ENCODE measurements at regions not wholly inside any gene's neighbourhood (a gene's known extent, or its start where the extent isn't known, plus 50 kb on each side); places are given as distances from the start of the nearest gene placed in this dataset.

DNA sequence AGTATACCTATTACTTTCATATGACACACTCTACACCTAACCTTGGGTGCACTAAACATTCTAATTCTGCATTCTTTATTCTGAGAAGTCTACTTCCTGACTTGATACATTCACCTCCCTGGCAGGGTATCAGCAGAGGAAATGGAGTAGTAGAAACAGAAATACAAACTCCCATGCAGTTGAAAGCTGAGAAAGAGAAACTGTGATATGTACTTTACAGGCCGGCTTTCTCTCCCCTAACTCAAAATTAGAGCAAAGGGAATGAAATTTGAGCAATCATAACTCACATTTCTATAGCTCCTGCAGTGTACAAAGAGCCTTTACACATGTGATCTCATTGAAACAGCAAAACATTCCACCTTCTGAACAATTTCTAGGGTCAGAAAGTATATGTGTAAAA lies 135.5 kb upstream of the COL8A1 start:
- H3K4me1 ChIP-seq (ENCODE audit: low read depth, poor library complexity, severe bottlenecking) = peaks cover 43% of the 10 kb centered on the region
- no peak overlapping the region for H3K27ac ChIP-seq
- H2AFZ ChIP-seq (ENCODE audit: low read depth) = no peak overlapping the region
- H3K27me3 ChIP-seq (ENCODE audit: insufficient read depth, low read depth) = no peaks in the 10 kb centered on the region
- H3K79me2 ChIP-seq (ENCODE audit: insufficient read depth, low read depth) = no peaks in the 10 kb centered on the region
- no peak overlapping the region for H3K9ac ChIP-seq
- no peak overlapping the region for H3K4me3 ChIP-seq (IDR thresholded peaks at IDR 0.05; ENCODE audit: insufficient read depth, low read depth, low read length)
- H3K4me2 ChIP-seq = no peak overlapping the region
- no peaks in the 10 kb centered on the region for H3K36me3 ChIP-seq (ENCODE audit: insufficient read depth)
- TF ChIP-seq, protein P1, sequence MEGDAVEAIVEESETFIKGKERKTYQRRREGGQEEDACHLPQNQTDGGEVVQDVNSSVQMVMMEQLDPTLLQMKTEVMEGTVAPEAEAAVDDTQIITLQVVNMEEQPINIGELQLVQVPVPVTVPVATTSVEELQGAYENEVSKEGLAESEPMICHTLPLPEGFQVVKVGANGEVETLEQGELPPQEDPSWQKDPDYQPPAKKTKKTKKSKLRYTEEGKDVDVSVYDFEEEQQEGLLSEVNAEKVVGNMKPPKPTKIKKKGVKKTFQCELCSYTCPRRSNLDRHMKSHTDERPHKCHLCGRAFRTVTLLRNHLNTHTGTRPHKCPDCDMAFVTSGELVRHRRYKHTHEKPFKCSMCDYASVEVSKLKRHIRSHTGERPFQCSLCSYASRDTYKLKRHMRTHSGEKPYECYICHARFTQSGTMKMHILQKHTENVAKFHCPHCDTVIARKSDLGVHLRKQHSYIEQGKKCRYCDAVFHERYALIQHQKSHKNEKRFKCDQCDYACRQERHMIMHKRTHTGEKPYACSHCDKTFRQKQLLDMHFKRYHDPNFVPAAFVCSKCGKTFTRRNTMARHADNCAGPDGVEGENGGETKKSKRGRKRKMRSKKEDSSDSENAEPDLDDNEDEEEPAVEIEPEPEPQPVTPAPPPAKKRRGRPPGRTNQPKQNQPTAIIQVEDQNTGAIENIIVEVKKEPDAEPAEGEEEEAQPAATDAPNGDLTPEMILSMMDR (conservative IDR thresholded peaks at IDR 0.05; ENCODE audit: low read depth, low read length) = no peak
- H4K20me1 ChIP-seq (ENCODE audit: insufficient read depth) = no peaks in the 10 kb centered on the region

DNA sequence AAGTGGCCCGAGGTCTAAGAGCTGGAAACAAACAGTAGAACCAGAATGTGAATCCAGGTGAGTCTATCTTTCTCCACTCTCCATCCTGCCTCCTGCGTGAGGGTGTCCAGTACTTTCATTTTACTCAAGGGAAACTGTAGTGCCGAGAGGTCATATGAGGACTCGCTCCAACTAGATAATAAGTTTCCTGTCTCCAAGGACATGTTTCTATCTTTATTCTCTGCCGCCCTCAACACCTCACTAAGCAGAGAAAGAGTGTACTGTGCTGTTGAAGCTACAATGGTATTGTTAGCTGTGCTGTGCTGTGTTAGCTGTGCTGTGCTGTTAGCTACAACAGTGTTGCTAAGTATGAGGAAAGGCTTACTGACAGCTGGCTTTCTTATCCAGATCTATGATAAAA lies 137.9 kb upstream of the COL8A1 start:
- Histone ChIP-seq H2AFZ (ENCODE audit: low read depth) (no peak overlapping the region), H3K36me3 (ENCODE audit: insufficient read depth) (no peaks in the 10 kb centered on the region), H3K27ac (no peak overlapping the region), H4K20me1 (ENCODE audit: insufficient read depth) (no peaks in the 10 kb centered on the region), H3K4me3 (IDR thresholded peaks at IDR 0.05; ENCODE audit: insufficient read depth, low read depth, low read length) (no peak overlapping the region), H3K4me2 (no peak overlapping the region), H3K27me3 (ENCODE audit: insufficient read depth, low read depth) (no peaks in the 10 kb centered on the region), H3K4me1 (ENCODE audit: low read depth, poor library complexity, severe bottlenecking) (peaks cover 27% of the 10 kb centered on the region), H3K79me2 (ENCODE audit: insufficient read depth, low read depth) (no peaks in the 10 kb centered on the region), H3K9ac (no peak overlapping the region)
- TF ChIP-seq, protein P1 (conservative IDR thresholded peaks at IDR 0.05; ENCODE audit: low read depth, low read length) = no peak

DNA sequence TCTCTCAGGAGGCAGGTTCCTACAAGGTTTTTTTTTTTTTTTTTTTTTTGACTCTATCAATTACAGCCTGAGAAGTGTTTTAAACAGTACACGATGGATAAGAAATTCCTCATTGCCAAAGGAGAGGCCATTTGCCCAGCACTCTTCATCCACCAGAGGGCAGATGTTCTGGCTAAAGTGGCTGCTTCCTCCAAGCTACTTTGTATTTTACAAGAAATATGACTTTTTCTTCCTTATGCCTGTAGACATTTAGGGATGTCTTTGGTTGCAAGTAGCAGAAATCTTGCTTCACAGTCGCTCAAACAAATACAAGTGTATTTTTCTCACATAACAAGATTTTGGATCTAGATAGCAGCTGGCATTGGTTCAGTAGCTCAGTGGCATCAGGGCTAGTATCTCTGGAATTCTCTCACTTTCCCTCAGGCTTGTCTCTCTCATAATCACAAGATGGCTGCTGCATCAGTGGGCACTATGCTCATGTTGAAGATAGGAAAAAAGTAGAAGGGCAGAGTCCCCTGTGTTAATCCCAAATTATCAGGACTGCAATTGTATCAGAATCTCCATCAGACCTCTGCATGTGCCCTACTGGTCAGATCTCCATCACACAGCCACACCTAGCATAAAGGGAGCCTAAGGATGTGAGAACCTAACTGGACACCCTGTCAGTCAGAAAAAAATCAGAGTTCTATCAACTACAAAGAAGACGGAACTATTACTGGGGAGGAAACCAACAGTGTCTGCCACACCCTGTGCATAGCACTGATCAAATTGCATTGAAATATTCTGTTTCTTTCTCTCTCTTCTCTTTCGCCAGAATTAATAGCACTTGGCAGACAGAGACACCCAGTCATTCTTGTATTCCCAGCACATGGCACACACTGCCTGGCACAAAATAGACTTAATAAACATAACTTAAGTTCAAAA lies 138.9 kb upstream of the COL8A1 start:
- no peaks in the 10 kb centered on the region for H3K27me3 ChIP-seq (ENCODE audit: insufficient read depth, low read depth)
- no peak overlapping the region for H3K9ac ChIP-seq
- no peak overlapping the region for H3K4me2 ChIP-seq
- no peaks in the 10 kb centered on the region for H4K20me1 ChIP-seq (ENCODE audit: insufficient read depth)
- TF ChIP-seq, protein P1 (conservative IDR thresholded peaks at IDR 0.05; ENCODE audit: low read depth, low read length) = peak; percentile 83
- no peaks in the 10 kb centered on the region for H3K79me2 ChIP-seq (ENCODE audit: insufficient read depth, low read depth)
- no peak overlapping the region for H3K27ac ChIP-seq
- H3K36me3 ChIP-seq (ENCODE audit: insufficient read depth) = no peaks in the 10 kb centered on the region
- H3K4me1 ChIP-seq (ENCODE audit: low read depth, poor library complexity, severe bottlenecking) = peaks cover 18% of the 10 kb centered on the region
- no peak overlapping the region for H3K4me3 ChIP-seq (IDR thresholded peaks at IDR 0.05; ENCODE audit: insufficient read depth, low read depth, low read length)
- no peak overlapping the region for H2AFZ ChIP-seq (ENCODE audit: low read depth)

DNA sequence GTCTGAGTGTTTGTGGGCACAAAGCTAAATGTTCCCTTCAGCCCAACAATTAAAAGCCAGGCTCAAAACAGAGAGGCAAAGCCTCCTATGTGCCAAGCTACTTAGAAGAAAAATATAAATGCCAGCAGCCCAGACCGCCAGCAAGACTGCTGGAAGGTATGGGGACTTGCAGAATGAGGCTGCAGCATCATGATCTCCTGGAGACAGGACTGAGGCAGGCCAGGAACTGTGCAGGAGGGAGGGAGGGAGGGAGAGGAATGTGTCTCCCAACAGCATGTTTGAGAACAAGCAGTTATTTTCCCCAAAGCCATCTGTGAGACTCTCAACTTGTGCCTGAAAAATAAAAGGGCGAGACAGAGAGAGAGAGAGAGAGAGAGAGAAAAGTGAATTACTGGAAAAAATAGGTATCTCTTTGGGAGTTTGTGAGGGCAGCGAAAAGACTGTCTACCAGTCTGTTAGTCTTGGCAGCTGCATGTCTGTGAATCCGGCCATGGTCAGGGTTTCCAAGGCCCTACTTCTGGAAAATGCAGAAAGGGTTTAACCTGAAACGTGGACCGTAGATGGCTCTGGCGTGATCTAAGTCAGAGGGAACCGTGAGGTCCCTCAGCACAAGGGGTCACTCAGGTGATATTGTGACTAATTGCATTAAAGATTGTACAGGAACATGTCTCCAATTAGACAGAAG lies 139.7 kb upstream of the COL8A1 start:
- Histone ChIP-seq H2AFZ (ENCODE audit: low read depth) (no peak overlapping the region; the same call in 1 of the 2 replicates), H3K4me2 (no peak overlapping the region), H3K36me3 (ENCODE audit: insufficient read depth) (no peaks in the 10 kb centered on the region), H3K4me3 (IDR thresholded peaks at IDR 0.05; ENCODE audit: insufficient read depth, low read depth, low read length) (no peak overlapping the region), H4K20me1 (ENCODE audit: insufficient read depth) (no peaks in the 10 kb centered on the region), H3K4me1 (ENCODE audit: low read depth, poor library complexity, severe bottlenecking) (peaks cover 11% of the 10 kb centered on the region), H3K27ac (no peak overlapping the region), H3K27me3 (ENCODE audit: insufficient read depth, low read depth) (no peaks in the 10 kb centered on the region), H3K79me2 (ENCODE audit: insufficient read depth, low read depth) (no peaks in the 10 kb centered on the region), H3K9ac (no peak overlapping the region)
- TF ChIP-seq, protein P1 (conservative IDR thresholded peaks at IDR 0.05; ENCODE audit: low read depth, low read length) = no peak
